ENCODE measurements at regions not wholly inside any gene's neighbourhood (a gene's known extent, or its start where the extent isn't known, plus 50 kb on each side); places are given as distances from the start of the nearest gene placed in this dataset.
"Not testable (repeated sequence)": the region's sequence is repeated elsewhere in the genome, so short reads cannot be mapped to it uniquely, and the experiment has no call there.

GRCh38 chr5:4581289-4581688 is 558.8 kb upstream of the ADAMTS16 start:
- DNase-seq, result no peak

DNA sequence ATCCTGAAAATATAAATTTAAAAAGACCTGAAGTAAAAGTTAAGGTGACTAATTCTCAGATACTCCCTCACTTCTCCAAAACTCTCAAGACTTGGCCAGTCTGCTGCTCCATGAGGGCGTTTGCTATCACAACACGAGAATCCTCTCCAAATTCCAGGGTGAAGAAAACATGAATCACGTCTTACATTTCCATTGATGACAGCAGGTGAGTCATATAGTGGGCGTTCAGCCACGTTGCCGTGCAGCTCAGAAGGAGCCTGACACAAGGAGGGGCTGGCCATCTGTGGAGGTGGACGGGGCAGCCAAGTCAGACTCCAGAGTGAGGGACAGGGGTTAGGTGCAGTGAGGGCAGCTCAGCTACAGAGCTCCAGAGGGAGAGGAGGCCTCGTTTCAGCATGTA is 555.1 kb upstream of the ADAMTS16 start:
- DNase-seq, result no peak

DNA sequence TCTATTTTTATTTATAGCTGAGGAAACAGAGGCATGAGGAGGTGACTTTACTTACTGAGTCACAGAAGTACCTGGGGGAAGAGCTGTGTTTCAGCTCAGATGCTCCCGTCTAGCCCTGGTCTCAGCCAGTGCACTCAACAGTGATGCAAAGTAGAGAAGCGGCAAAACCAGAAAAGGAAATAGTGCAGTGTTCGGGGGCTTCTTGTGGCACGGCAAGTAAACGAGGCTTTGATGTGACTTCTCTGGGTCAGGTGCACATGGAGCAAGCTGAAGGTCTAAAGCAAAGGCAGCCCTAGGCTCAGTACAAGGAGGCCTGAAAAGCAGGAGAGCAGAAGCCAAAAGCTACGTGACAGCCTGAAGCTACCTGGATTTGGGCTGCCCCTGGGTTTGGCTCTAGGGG is 526.7 kb upstream of the ADAMTS16 start:
- no peak for DNase-seq

GRCh38 chr5:4614088-4614487 is 526.0 kb upstream of the ADAMTS16 start:
- DNase-seq, result no peak

DNA sequence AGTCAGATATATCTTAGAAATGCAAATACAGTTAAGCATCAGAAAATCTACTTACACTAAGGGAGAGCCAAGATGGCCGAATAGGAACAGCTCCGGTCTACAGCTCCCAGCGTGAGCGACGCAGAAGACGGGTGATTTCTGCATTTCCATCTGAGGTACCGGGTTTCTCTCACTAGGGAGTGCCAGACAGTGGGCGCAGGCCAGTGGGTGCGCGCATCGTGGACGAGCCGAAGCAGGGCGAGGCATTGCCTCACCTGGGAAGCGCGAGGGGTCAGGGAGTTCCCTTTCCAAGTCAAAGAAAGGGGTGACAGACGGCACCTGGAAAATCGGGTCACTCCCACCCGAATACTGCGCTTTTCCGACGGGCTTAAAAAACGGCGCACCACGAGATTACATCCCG is 524.8 kb upstream of the ADAMTS16 start:
- not testable (repeated sequence) for DNase-seq

DNA sequence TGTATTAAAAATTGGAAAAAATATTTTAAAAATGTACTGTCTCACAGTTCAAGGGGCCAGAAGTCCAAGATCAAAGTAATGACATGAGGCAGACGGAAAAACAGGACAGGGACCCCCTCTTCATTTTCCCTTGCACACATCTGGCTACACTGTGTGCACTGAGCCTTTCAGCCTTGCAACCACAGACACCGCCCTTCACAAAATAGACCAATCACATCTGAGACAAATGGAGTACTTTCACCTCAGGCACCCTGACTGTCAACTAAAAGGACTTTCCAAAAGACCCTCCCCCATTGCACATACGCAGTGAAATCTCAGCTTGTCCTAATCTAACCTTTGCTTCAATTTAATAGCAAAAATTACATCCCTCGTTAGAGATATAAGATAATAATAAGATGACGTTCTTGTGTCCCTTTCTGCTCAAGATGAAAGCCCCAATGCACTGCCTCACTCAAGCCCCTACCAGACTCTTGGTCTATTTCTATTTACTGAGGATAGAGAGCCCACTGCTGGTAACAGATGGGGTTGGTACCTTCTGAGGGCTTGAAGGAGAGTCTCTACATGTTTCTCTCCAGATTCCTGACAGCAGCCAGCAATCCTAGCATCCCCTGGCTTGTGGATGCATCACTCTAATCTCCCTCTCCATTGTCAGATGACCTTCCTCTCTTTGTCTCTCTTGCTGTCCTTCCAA is 514.8 kb upstream of the ADAMTS16 start:
- no peak for DNase-seq

- no peak for DNase-seq
Observed at GRCh38 chr5:4627131-4627530, 513.0 kb upstream of the ADAMTS16 start.

GRCh38 chr5:4627929-4628328 is 512.2 kb upstream of the ADAMTS16 start:
- no peak for DNase-seq

DNA sequence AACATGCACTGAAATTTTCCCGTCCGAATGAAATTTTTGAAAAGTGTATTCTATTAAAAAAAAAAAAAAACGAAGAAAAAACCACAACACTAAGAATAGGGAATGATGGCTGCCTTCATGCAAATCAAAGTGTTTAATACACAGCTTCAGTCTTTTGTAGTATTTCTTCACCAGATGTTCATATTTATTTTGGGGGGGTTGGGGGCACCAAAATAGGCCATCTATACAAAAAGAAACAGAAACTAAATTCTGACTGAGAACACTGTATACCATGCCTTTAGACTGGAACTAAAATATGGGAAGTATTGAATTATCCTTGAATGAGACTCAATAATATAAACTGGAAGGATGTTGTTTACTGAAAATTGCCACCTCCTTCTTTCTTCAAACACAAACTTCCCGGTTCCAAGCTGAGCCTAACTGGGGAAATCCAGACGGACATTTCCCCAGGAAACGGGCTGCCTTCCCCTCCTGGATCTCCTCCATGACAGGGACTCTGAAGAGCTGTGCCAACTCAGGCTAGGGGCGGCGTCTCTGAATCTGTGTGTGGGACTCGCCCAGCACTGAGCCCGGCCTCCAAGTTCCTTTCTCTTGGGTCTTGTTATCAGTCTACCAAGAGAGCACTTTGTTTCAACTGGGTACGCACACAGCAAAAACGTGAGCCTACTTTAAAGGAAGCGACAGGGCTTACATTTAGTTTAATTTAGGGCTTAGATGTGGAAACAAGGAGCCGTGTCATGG is 511.3 kb upstream of the ADAMTS16 start:
- DNase-seq, result no peak

GRCh38 chr5:4630031-4630430 is 510.1 kb upstream of the ADAMTS16 start:
- DNase-seq, result no peak

- no peak for DNase-seq
Observed at GRCh38 chr5:4634342-4634741, 505.8 kb upstream of the ADAMTS16 start.

DNA sequence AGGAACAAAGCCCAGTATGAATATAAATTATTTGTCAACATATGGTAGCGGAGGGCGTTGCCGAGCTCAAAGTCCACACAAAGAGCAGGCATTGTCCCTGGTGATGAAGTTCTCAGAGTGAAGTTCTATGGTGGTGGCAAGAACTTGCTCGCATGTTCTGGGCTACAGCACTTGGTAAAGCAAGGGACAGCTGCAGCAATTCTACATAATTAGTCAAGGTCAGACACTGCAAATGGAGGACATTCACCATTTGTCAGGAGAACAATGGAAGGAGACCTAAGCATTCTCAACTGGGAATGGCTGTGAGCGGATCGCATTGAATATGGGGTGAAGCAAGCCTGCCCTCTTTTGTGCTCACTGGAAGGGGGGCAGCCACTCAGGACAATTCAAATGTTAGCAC is 503.8 kb upstream of the ADAMTS16 start:
- DNase-seq, result no peak

DNA sequence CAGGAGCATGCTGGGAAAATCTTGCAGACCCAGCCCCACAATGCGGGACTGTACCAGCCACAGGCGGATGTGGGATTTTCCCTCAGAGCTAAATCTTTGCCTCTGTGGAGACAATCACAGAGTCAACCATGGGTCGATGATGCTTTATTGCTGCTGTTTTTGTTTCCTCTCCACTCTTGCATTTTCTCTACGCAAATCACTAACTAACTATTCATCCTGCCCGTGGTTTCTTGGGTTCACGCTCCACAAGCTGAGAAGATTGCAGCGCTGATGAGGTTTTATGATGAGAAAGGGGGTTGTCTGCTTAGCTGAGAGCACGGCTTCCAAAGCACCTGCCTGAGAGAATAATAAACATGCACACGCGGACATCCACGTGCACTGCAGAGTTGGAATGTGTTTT is 500.2 kb upstream of the ADAMTS16 start:
- DNase-seq, result no peak

DNA sequence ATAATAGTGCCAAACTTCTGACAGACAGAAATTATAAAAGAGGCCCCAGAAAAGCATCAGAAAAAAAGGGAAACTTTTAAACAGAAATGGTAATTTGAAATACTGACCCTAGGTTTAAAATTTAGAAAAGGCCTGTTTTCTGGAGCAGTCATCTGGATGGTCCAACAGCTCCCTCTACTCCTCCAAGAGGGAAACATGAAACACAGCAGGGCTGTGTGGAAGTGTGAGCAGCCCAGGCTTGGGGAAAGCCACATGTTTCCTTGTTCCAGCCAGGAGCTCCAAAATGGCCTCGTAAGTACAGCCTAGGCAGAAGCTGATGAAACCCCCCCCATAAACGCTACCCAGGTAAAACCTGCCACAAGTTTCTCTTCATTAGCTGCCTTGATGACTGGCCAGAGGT is 499.3 kb upstream of the ADAMTS16 start:
- no peak for DNase-seq

GRCh38 chr5:4642525-4642924 is 497.6 kb upstream of the ADAMTS16 start:
- no peak for DNase-seq

GRCh38 chr5:4643190-4643589 is 496.9 kb upstream of the ADAMTS16 start:
- no peak for DNase-seq

DNA sequence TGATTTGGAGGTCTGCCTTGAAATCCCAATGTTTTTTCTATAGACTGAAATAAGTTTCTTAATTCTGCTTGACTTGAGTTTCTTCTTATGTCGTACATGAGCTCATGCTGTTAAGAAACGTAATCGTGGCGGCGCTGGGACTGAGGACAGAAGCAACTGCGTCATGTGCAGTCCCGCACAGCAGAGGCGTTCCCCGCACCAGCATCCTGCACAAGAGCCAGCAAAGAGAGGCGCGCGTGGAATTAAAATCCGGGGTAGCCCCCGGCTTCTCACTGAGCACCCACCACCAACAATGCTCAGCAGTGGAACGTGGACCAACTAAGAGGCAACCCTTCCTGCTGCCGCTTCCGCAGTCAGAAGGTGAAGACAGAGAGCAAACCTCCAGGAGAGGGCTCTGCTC is 496.2 kb upstream of the ADAMTS16 start:
- DNase-seq, result no peak

- no peak for DNase-seq
Observed at GRCh38 chr5:4646715-4647375, 493.3 kb upstream of the ADAMTS16 start.

DNA sequence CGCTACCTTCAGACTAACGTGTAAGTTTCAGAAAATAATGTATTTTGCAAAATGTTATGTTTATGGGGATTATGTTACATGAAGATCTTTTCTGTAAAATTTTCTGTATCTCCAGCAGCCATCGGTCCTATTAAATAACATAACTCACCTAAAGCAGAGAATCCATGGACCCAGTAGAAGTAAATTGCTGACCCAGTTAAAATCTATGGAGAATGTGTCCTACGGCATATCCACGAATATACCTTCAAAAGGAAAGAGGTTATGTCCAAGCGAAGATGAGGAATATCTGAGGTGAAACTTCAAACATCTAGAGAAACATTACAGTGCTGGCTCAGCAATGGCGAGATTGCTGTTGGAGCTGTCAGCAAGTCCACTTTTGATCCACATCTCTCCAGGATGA is 492.2 kb upstream of the ADAMTS16 start:
- DNase-seq, result no peak

DNA sequence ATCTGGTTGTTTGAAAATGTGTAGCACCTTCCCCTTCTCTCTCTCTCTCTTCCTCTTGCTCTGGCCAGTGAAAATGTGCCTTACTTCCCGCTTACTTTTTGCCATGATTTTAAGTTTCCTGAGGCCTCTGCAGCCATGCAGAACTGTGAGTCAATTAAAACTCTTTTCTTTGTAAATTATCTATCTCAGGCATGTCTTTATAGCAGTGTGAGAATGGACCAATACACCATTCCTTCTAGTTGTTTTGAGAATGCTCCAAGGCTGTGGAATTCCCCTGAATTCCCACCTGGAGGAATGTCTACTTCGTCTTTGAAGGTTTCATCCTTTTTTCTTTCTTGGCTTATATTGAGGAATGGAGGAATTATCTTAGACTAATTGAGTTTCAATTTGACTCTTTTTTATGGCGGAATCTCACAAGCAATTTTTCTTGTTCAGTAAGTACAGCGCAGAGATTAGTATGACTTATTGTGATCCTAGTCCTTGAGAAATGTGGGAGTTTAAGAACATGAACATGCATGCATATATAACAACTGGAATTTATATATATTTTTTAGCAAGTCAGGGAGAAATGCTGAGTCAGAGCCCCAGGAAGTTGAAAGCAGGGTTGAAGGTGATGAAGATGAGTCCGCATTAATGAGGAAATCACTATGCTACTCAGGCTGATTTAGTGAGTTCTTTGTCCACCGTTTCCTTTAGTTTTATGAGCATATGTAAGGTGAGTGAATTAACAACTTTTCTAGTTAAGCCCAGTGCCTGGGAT is 488.1 kb upstream of the ADAMTS16 start:
- no peak for DNase-seq

GRCh38 chr5:4653475-4653874 is 486.7 kb upstream of the ADAMTS16 start:
- no peak for DNase-seq

DNA sequence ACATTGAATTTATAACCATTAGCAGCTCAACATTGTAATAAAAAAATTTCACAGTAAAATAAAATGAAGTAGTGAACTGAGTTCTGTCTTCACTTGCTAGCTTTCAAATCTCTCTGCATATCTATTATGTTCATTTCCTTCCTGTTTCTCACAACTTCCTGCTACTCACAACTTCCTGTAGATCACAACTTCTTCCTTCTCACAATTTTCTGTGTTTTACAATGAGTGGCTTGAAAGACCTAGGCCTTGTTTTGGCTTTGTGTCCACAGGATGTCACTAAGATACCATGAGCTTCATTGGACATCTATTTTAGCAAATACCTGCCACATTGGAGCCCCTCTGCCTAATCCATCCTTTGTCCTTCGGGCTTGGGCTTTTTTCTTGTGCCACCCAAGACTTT is 480.3 kb upstream of the ADAMTS16 start:
- no peak for DNase-seq

GRCh38 chr5:4661326-4661725 is 478.8 kb upstream of the ADAMTS16 start:
- DNase-seq, result no peak

- no peak for DNase-seq
Observed at GRCh38 chr5:4661836-4662235, 478.3 kb upstream of the ADAMTS16 start.

Data from activated naive CD4-positive, alpha-beta T cell treated with anti-CD3 and anti-CD28 coated beads, Interleukin-2, amount 50 U/mL, for 16 hours (primary cell).